ENCODE measurements at regions not wholly inside any gene's neighbourhood (a gene's known extent, or its start where the extent isn't known, plus 50 kb on each side); places are given as distances from the start of the nearest gene placed in this dataset.

DNA sequence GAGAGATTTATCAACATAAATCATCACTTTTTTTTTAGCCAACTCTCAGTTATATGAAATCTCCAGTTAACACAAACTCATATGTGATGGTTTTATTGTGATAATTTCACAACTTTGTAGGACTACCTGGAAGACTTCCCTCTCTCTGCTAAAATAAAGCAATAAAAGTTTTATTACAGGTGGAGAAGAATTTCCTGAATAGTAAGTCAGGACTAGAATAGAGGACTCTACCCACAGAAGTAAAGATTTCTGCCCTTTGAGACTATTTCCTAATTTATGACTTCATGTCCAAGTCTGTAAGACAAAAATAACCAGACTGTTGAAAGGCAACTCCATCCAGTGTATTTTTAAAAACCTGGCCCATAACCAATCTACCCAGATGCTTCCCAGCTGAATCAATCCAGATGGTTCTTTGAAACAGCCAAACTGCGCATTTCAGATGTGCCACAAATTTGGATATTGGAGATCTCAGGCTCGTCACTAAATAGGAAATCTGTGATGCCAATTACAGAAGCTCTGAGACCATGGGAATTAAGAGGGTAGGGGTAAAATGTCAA lies 234.0 kb upstream of the NMUR2 start:
- no peaks in the 10 kb centered on the region for H3K27me3 ChIP-seq
- H3K27ac ChIP-seq = peak overlapping the region; percentile 86 to 90
- DNase-seq (ENCODE audit: low spot score in 2 of 2) = peak in 1 of 2 donors; percentile 75
- no peak overlapping the region for H3K4me3 ChIP-seq
- peaks cover 0 to 38% of the 10 kb centered on the region in 2 donors for H3K4me1 ChIP-seq
- TF ChIP-seq, protein P1, sequence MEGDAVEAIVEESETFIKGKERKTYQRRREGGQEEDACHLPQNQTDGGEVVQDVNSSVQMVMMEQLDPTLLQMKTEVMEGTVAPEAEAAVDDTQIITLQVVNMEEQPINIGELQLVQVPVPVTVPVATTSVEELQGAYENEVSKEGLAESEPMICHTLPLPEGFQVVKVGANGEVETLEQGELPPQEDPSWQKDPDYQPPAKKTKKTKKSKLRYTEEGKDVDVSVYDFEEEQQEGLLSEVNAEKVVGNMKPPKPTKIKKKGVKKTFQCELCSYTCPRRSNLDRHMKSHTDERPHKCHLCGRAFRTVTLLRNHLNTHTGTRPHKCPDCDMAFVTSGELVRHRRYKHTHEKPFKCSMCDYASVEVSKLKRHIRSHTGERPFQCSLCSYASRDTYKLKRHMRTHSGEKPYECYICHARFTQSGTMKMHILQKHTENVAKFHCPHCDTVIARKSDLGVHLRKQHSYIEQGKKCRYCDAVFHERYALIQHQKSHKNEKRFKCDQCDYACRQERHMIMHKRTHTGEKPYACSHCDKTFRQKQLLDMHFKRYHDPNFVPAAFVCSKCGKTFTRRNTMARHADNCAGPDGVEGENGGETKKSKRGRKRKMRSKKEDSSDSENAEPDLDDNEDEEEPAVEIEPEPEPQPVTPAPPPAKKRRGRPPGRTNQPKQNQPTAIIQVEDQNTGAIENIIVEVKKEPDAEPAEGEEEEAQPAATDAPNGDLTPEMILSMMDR (IDR thresholded peaks at IDR 0.05) = no peak
- no peaks in the 10 kb centered on the region for H3K9me3 ChIP-seq
- intact Hi-C loops (cut with DNase I) = loop anchor here (5.0 to 10.0 kb wide), 5 partner anchors 928 to 1326 kb away; partner anchors contain the start of gene SPARC
- no peaks in the 10 kb centered on the region for H3K36me3 ChIP-seq

GRCh38 chr5:152641970-152642805 lies 237.1 kb upstream of the NMUR2 start:
- TF ChIP-seq, protein P1 (IDR thresholded peaks at IDR 0.05) = no peak
- peaks cover 0 to 25% of the 10 kb centered on the region in 2 donors for H3K4me1 ChIP-seq
- no peaks in the 10 kb centered on the region for H3K36me3 ChIP-seq
- no peak for DNase-seq (ENCODE audit: low spot score in 2 of 2)
- H3K9me3 ChIP-seq = no peaks in the 10 kb centered on the region
- intact Hi-C loops (cut with DNase I) = loop anchor here (5.0 kb wide), 1 partner anchor 45 kb away; no protein-coding TSS in a partner anchor
- no peak overlapping the region for H3K27ac ChIP-seq
- no peak overlapping the region for H3K4me3 ChIP-seq
- no peaks in the 10 kb centered on the region for H3K27me3 ChIP-seq

- Histone ChIP-seq H3K9me3 (no peaks in the 10 kb centered on the region), H3K4me3 (no peak overlapping the region), H3K27me3 (no peaks in the 10 kb centered on the region), H3K36me3 (no peaks in the 10 kb centered on the region), H3K27ac (no peak overlapping the region), H3K4me1 (peaks cover 0 to 20% of the 10 kb centered on the region in 2 donors)
- no peak for DNase-seq (ENCODE audit: low spot score in 2 of 2)
- intact Hi-C loops (cut with DNase I) = loop anchor here (5.0 kb wide), 1 partner anchor 44 kb away; no protein-coding TSS in a partner anchor
- TF ChIP-seq, protein P1 (IDR thresholded peaks at IDR 0.05) = no peak
Measured at GRCh38 chr5:152642880-152643279, 237.8 kb upstream of the NMUR2 start.

- no peak for DNase-seq (ENCODE audit: low spot score in 2 of 2)
- no peaks in the 10 kb centered on the region for H3K36me3 ChIP-seq
- H3K4me1 ChIP-seq = peaks cover 0 to 11% of the 10 kb centered on the region in 2 donors
- no peak overlapping the region for H3K27ac ChIP-seq
- TF ChIP-seq, protein P1 (IDR thresholded peaks at IDR 0.05) = no peak
- intact Hi-C loops (cut with DNase I) = loop anchor here (5.0 kb wide), 1 partner anchor 43 kb away; no protein-coding TSS in a partner anchor
- H3K27me3 ChIP-seq = no peaks in the 10 kb centered on the region
- no peaks in the 10 kb centered on the region for H3K9me3 ChIP-seq
- H3K4me3 ChIP-seq = no peak overlapping the region
Measured at GRCh38 chr5:152644029-152644728, 239.1 kb upstream of the NMUR2 start.

DNA sequence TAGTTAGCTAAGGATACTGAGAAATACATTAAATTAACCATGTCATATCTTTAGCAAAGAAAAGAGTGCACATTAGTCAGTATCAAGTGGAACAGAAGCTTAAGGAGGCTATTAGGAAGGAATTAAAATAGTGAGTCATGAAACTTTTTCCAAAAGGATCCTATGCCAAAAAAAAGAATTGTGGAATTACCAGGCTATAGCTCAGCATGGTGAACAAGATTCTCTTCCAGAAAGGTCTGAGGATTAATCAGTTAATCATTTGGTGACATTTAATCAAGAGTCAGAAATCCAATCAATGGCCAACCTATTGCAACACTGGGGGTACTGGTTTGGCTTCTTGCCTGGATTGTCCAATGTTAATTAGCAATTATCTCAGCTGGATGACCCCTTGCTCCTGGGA lies 244.5 kb upstream of the NMUR2 start:
- H3K4me1 ChIP-seq = peaks cover 0 to 8% of the 10 kb centered on the region in 2 donors
- H3K4me3 ChIP-seq = no peak overlapping the region
- H3K9me3 ChIP-seq = no peaks in the 10 kb centered on the region
- TF ChIP-seq, protein P1 (IDR thresholded peaks at IDR 0.05) = no peak
- no peaks in the 10 kb centered on the region for H3K36me3 ChIP-seq
- no peaks in the 10 kb centered on the region for H3K27me3 ChIP-seq
- intact Hi-C loops (cut with DNase I) = no loop called here
- DNase-seq (ENCODE audit: low spot score in 2 of 2) = no peak
- H3K27ac ChIP-seq = peak overlapping the region; percentile 37 to 62
